ENCODE measurements at regions not wholly inside any gene's neighbourhood (a gene's known extent, or its start where the extent isn't known, plus 50 kb on each side); places are given as distances from the start of the nearest gene placed in this dataset.

- TF ChIP-seq ZNF8 (CRISPR knock-in tag; IDR thresholded peaks at IDR 0.05) (no peak), OSR1 (CRISPR knock-in tag; IDR thresholded peaks at IDR 0.05) (no peak), ZC3H10 (CRISPR knock-in tag; IDR thresholded peaks at IDR 0.05) (no peak), GLIS3 (CRISPR knock-in tag; IDR thresholded peaks at IDR 0.05) (no peak), CSDC2 (CRISPR knock-in tag; IDR thresholded peaks at IDR 0.05) (no peak), ARNTL (CRISPR knock-in tag; IDR thresholded peaks at IDR 0.05; ENCODE audit: borderline replicate concordance, low read depth) (no peak), SNAI2 (CRISPR knock-in tag; IDR thresholded peaks at IDR 0.05) (no peak), TCF4 (CRISPR knock-in tag; IDR thresholded peaks at IDR 0.05; ENCODE audit: borderline replicate concordance) (no peak), POU6F1 (CRISPR knock-in tag; IDR thresholded peaks at IDR 0.05; ENCODE audit: borderline replicate concordance, low read depth) (no peak), RARB (CRISPR knock-in tag; IDR thresholded peaks at IDR 0.05) (no peak), BACH2 (CRISPR knock-in tag; IDR thresholded peaks at IDR 0.05; ENCODE audit: borderline replicate concordance) (no peak), ZFP30 (CRISPR knock-in tag; IDR thresholded peaks at IDR 0.05) (no peak), CSRNP3 (CRISPR knock-in tag; IDR thresholded peaks at IDR 0.05) (no peak), ZFP3 (CRISPR knock-in tag; IDR thresholded peaks at IDR 0.05) (no peak)
Observed at GRCh38 chr20:63058696-63059335, 52.1 kb upstream of the BHLHE23 start.

Measured in SK-N-SH treated with all-trans-retinoic acid at 6 μM for 48 hours (cell line).